Gastroesophageal sphincter (tissue), 4 donors: ENCODE measurements at regions not wholly inside any gene's neighbourhood (a gene's known extent, or its start where the extent isn't known, plus 50 kb on each side); places are given as distances from the start of the nearest gene placed in this dataset.

ENCODE experiments used
- ATAC-seq: fragments of 150-250 bp; one replicate; pipeline ENCODE4 v1.9.1; 2016; ENCODE audit warnings: mild to moderate bottlenecking, moderate library complexity
- H3K27ac ChIP-seq, 4 donors: fragments of 200-600 bp; sonication (generic) in 3 of 4; 1 replicate in 3 of 4; 2 replicates in 1 of 4; pipeline ENCODE4 v1.5.1; 2016 to 2019
- H3K27me3 ChIP-seq: fragments of 200-600 bp; sonication (generic); one replicate; pipeline ENCODE4 v1.5.1; 2019
- H3K36me3 ChIP-seq, 2 donors: fragments of 200-600 bp; sonication (generic); one replicate each; pipeline ENCODE4 v1.5.1; 2019; ENCODE audit warnings: control low read depth in 1 of 2
- H3K4me1 ChIP-seq, 3 donors: fragments of 200-600 bp; sonication (generic); 1 replicate in 2 of 3; 2 replicates in 1 of 3; pipeline ENCODE4 v1.5.1; 2016 to 2019; ENCODE audit warnings: control low read depth in 2 of 3
- H3K4me3 ChIP-seq, 2 donors: fragments of 200-600 bp; sonication (generic); one replicate each; pipeline ENCODE4 v1.5.1; 2019; ENCODE audit warnings: mild to moderate bottlenecking in 1 of 2, moderate library complexity in 1 of 2
- H3K9me3 ChIP-seq, 3 donors: fragments of 200-600 bp; sonication (generic); one replicate each; pipeline ENCODE4 v1.5.1; 2017 to 2019; ENCODE audit warnings: control low read depth in 2 of 3
- CTCF ChIP-seq, 4 experiments: fragments of 200-600 bp in 2 of 4; fragments of 450-650 bp in 2 of 4; sonication (generic) in 1 of 4; IDR thresholded peaks; one replicate each; pipeline ENCODE4 v1.5.1; 2017 to 2019; ENCODE audit warnings: antibody characterized with exemption in 4 of 4, mild to moderate bottlenecking in 2 of 4, moderate library complexity in 2 of 4
- EP300 ChIP-seq: sonication (generic); formaldehyde crosslinking; IDR thresholded peaks from one replicate; pipeline ENCODE4 v1.6.1; 2017; ENCODE audit warnings: antibody characterized with exemption, mild to moderate bottlenecking
- POLR2A ChIP-seq, 2 donors: fragments of 450-650 bp; IDR thresholded peaks; one replicate each; pipeline ENCODE4 v1.6.1; 2017; ENCODE audit warnings: antibody characterized with exemption in 2 of 2, mild to moderate bottlenecking in 2 of 2, moderate library complexity in 1 of 2
- POLR2AphosphoS5 ChIP-seq: sonication (generic); formaldehyde crosslinking; IDR thresholded peaks from one replicate; pipeline ENCODE4 v1.6.1; 2017; ENCODE audit warnings: antibody characterized with exemption
- WGBS, 2 donors: methylation state at CpG; one replicate each; pipeline ENCODE4 v1.1.5; 2018; ENCODE audit warnings: low coverage in 1 of 2; 5-methylcytosine and 5-hydroxymethylcytosine counted together

DNA sequence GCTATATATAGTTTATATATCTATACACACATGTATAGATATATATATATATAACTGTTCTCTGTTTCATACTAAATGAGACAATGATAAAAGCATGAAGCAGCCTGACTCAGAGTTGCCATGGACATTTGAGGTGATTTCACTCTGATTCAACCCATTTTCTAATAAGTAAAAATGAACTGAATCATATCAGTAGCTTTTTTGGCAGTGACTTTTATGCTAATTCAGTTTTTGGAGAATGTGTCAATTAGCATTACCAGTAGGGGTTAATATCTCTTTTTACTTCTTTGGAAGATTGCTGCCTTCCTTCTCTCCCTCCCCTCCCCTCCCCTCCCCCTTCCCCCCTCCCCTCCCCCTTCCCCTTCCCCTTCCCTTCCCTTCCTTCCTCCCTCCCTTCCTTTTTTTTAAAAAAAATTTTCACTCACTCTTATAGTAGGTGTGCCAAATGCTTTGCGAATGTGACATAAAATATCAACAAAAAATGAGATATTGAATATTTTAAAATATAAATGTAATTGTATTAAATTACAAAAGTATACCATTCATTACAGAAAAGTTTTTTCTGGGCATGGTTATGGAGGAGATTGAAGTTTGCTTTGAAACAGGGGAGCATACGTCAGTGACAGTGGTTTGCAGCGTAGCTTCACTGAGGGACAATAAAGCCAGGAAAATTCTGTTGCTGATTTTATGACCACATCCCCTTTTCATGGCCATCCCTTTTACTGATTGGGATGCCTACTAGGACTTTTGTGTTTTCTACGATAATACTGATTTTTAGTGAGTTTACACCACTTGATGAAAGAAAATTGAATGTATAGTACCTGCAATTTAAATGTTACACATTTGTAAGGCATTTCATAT, 64.0 kb upstream of the KLF6 start:
- Histone ChIP-seq H3K27me3 (no peaks in the 10 kb centered on the region), H3K9me3 (no peaks in the 10 kb centered on the region), H3K27ac (peak overlapping the region in 1 of 4 donors; percentile 92), H3K4me1 (peaks cover 5 to 43% (median 11%) of the 10 kb centered on the region in 3 donors), H3K36me3 (no peaks in the 10 kb centered on the region), H3K4me3 (no peak overlapping the region)
- TF ChIP-seq CTCF (IDR thresholded peaks at IDR 0.05) (no peak), POLR2A (IDR thresholded peaks at IDR 0.05) (no peak), EP300 (no peak), POLR2AphosphoS5 (no peak)
- no peak for ATAC-seq
- WGBS, 2 donors = 74 to 92% methylated on average over 4 of the region's 4 CpGs

DNA sequence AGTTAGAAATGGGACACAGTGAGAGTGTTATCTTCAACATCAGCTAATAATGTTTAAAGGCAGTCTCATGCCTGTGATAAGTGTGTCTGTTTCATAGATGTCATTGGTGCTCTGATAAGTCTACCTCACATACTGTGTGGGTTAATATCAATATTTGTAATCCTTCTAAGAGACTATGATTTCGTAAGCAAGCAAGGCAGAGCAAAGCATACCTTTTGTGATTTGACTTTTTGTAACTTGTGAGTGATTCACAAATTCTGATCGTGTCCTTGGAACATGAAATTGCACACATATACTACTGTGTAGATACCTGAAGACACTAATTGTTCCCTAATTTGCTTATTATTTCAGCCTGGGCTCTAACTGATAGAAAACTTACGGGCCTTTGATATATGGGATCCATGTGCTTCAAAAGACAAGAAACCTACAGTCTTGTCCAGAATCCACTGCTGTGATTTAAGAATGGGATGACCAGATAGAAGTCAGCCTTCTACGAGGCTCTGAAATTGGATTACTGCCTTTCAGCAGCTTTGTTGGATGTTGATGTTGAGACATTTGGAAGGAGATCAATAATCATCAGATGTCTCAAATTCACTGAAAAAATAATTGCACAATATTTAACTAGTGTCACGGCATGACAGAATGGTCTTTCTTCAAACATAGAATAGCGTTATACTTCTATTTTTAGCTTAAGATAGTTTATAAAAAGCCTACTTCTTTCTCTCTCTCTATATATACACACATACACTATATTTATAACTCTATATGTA, 63.2 kb upstream of the KLF6 start:
- TF ChIP-seq POLR2A (IDR thresholded peaks at IDR 0.05) = no peak
- TF ChIP-seq EP300 = no peak
- no peak for TF ChIP-seq POLR2AphosphoS5
- TF ChIP-seq CTCF (IDR thresholded peaks at IDR 0.05) = no peak
- Histone ChIP-seq H3K27me3 (no peaks in the 10 kb centered on the region), H3K27ac (peak overlapping the region in 1 of 4 donors; percentile 92), H3K4me3 (no peak overlapping the region), H3K4me1 (peaks cover 5 to 35% (median 7%) of the 10 kb centered on the region in 3 donors), H3K36me3 (no peaks in the 10 kb centered on the region), H3K9me3 (no peaks in the 10 kb centered on the region)
- 51 to 68% methylated on average over 6 of the region's 6 CpGs for WGBS, 2 donors
- no peak for ATAC-seq

DNA sequence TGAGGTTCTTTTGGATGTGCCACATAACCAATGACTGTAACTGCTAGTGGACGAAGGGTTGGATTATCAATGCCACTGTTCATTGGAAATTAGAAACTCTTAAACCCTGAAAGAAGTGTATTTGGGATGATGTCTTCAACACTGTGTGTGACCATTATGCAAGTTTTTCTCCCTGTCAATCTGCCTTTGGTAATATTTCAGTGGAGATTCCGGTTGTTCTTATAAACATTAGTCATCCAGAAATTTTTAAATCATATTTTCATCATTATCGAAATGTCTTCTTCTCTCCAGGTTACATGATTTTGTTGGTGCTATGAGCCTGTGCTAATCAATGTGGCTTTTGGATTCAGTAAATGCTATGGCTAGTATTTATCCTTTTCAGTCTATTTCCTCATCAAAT, 61.7 kb upstream of the KLF6 start:
- no peak overlapping the region for H3K4me3 ChIP-seq
- no peaks in the 10 kb centered on the region for H3K27me3 ChIP-seq
- H3K36me3 ChIP-seq = no peaks in the 10 kb centered on the region
- WGBS, 2 donors = 85 to 100% methylated on average over 3 of the region's 3 CpGs
- no peak for ATAC-seq
- no peaks in the 10 kb centered on the region for H3K9me3 ChIP-seq
- H3K4me1 ChIP-seq = peaks cover 0 to 20% (median 0%) of the 10 kb centered on the region in 3 donors
- no peak for TF ChIP-seq POLR2AphosphoS5
- H3K27ac ChIP-seq = no peak overlapping the region

- no peak for ATAC-seq
- Histone ChIP-seq H3K27me3 (no peaks in the 10 kb centered on the region), H3K9me3 (no peaks in the 10 kb centered on the region), H3K27ac (no peak overlapping the region), H3K4me1 (peaks cover 0 to 4% (median 0%) of the 10 kb centered on the region in 3 donors), H3K36me3 (no peaks in the 10 kb centered on the region), H3K4me3 (no peak overlapping the region)
- WGBS, 2 donors = 33 to 93% methylated on average over 1 of the region's 1 CpG
- TF ChIP-seq EP300 (no peak), POLR2A (IDR thresholded peaks at IDR 0.05) (no peak), CTCF (IDR thresholded peaks at IDR 0.05) (no peak), POLR2AphosphoS5 (no peak)
Measured at GRCh38 chr10:3844491-3845025, 59.5 kb upstream of the KLF6 start.
